ENCODE measurements at regions not wholly inside any gene's neighbourhood (a gene's known extent, or its start where the extent isn't known, plus 50 kb on each side); places are given as distances from the start of the nearest gene placed in this dataset.
"Not testable (repeated sequence)": the region's sequence is repeated elsewhere in the genome, so short reads cannot be mapped to it uniquely, and the experiment has no call there.

DNA sequence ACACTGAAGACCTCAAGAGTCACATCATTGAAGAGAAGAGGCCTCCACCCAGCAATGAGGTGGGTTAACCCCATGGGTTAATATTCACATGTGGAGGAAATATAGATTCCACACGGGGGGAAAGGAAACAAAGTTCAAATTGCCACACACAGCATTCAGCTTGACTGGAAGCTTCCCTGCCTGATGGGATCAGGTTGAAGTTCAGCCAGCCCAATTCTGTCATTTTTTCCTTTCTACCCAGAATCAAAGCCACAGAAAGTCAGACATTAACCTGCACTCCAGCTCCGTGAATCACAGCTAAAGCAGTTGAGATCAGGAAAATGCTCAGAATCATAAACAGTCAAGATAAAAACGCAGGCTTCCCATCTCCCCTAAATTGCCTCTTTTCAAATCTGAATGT lies 208.7 kb upstream of the OBI1 start:
- intact Hi-C loops (cut with DNase I) = no loop called here
- ATAC-seq (no peak), DNase-seq (no peak)
- 49 to 72% (median 64%) methylated on average over 3 of the region's 3 CpGs for WGBS, 3 donors
- Histone ChIP-seq H3K4me1 (no peaks in the 10 kb centered on the region), H3K36me3 (ENCODE audit: insufficient read depth in 1 of 2, low read depth in 1 of 2) (no peaks in the 10 kb centered on the region), H3K4me3 (no peak overlapping the region), H3K9me3 (no peaks in the 10 kb centered on the region), H3K27ac (no peak overlapping the region), H3K27me3 (ENCODE audit: insufficient read depth in 3 of 3, low read length in 2 of 3) (peaks cover 0 to 2% (median 0%) of the 10 kb centered on the region in 3 donors)
- TF ChIP-seq, protein P1, sequence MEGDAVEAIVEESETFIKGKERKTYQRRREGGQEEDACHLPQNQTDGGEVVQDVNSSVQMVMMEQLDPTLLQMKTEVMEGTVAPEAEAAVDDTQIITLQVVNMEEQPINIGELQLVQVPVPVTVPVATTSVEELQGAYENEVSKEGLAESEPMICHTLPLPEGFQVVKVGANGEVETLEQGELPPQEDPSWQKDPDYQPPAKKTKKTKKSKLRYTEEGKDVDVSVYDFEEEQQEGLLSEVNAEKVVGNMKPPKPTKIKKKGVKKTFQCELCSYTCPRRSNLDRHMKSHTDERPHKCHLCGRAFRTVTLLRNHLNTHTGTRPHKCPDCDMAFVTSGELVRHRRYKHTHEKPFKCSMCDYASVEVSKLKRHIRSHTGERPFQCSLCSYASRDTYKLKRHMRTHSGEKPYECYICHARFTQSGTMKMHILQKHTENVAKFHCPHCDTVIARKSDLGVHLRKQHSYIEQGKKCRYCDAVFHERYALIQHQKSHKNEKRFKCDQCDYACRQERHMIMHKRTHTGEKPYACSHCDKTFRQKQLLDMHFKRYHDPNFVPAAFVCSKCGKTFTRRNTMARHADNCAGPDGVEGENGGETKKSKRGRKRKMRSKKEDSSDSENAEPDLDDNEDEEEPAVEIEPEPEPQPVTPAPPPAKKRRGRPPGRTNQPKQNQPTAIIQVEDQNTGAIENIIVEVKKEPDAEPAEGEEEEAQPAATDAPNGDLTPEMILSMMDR (IDR thresholded peaks at IDR 0.05) = no peak

DNA sequence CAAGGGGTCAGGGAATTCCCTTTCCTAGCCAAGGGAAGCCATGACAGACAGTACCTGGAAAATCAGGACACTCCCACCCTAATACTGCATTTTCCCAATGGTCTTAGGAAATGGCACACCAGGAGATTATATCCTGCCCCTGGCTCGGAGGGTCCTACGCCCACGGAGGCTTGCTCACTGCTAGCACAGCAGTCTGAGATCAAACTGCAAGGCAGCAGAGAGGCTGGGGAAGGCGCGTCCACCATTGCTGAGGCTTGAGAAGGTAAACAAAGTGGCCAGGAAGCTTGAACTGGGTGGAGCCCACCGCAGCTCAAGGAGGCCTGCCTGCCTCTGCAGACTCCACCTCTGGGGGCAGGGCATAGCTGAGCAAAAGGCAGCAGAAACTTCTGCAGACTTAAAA lies 207.1 kb upstream of the OBI1 start:
- H3K4me3 ChIP-seq; H3K4me1 ChIP-seq; H3K9me3 ChIP-seq; H3K27me3 ChIP-seq (ENCODE audit: insufficient read depth in 3 of 3, low read length in 2 of 3); H3K36me3 ChIP-seq (ENCODE audit: insufficient read depth in 1 of 2, low read depth in 1 of 2); ATAC-seq; DNase-seq; H3K27ac ChIP-seq; intact Hi-C loops (cut with DNase I): not testable (repeated sequence)
- WGBS, 3 donors = 51 to 72% (median 55%) methylated on average over 6 of the region's 6 CpGs

DNA sequence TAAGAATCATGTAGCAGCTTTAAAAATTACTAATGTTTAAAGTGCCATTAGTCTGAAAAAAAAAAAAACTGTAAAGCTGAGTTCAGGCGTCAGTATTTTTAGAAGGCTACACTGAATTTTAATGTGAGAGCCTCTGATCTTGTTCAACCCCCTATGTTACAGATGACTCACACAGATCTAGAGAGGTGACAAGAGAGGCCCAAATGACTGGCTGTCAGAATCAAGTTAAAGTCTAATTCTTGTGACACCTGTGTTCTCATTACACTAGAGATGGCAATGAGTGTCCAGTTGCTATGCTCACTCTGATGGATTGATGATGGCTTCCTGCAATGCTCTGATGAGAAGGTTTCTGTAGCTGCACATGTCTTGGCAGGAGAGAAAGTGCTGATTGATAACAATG lies 203.5 kb upstream of the OBI1 start:
- Histone ChIP-seq H3K9me3 (no peaks in the 10 kb centered on the region), H3K27ac (no peak overlapping the region), H3K4me3 (no peak overlapping the region), H3K36me3 (ENCODE audit: insufficient read depth in 1 of 2, low read depth in 1 of 2) (no peaks in the 10 kb centered on the region), H3K27me3 (ENCODE audit: insufficient read depth in 3 of 3, low read length in 2 of 3) (no peaks in the 10 kb centered on the region), H3K4me1 (no peaks in the 10 kb centered on the region)
- 69 to 81% (median 70%) methylated on average over 1 of the region's 1 CpG for WGBS, 3 donors
- ATAC-seq (no peak), DNase-seq (no peak)
- TF ChIP-seq, protein P1 (IDR thresholded peaks at IDR 0.05) = no peak
- intact Hi-C loops (cut with DNase I) = no loop called here

DNA sequence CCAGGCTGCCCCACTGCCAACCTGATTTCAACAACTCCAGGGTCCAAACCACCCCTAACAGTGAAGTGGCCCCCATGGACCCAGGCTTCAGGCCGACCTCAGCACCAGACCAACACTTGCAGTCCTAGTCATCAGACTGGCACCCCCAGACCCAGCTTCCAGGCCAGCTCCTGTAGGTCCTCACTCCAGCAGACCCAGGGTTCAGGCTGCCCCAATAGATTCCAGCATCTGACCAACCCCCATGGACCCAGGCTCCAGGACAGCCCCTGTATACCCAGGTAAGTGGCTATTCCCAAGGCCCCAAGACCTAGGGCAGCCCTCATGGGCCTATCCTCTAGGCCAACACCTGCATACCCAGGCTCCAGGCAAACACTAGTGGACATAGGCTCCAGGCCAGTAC lies 193.8 kb upstream of the OBI1 start:
- intact Hi-C loops (cut with DNase I) = no loop called here
- WGBS, 3 donors = 88 to 91% (median 90%) methylated on average over 1 of the region's 1 CpG

DNA sequence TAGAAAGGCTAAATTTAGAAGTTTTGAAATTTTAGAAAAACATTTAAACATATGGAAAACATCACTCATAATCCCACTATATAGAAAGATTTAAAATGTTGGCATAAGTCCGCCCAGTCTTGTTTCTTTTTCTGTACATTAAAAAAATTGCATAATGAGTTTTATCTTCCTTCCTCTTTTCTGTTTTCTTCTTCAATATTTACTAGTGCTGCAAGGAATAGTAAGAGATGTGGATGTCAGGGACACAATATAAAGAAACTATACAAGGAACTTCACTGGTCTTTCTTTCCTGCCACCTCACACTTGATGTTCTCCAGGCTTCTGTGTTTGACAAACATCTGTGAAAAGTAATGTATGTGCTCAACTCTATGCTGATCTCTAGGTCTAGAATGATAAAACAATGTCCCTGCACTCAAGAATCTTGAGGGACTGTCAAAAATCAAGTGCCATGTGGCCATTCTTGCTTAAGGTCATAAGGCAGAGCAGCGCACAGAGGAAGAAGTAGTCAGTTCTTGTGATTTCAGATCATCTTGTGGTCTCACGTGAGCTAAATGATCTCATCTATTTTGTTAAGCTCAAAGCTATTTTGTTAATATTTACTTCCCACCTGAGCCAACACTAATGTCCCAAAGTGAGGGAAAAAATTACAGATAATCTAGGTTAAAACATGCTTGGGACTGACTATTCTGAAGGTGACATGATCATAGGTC lies 186.9 kb upstream of the OBI1 start:
- TF ChIP-seq, protein P1 (IDR thresholded peaks at IDR 0.05) = no peak
- ATAC-seq (no peak), DNase-seq (no peak)
- 69 to 75% (median 72%) methylated on average over 3 of the region's 3 CpGs for WGBS, 3 donors
- Histone ChIP-seq H3K27ac (no peak overlapping the region), H3K4me1 (no peaks in the 10 kb centered on the region), H3K27me3 (ENCODE audit: insufficient read depth in 3 of 3, low read length in 2 of 3) (no peaks in the 10 kb centered on the region), H3K9me3 (no peaks in the 10 kb centered on the region), H3K36me3 (ENCODE audit: insufficient read depth in 1 of 2, low read depth in 1 of 2) (no peaks in the 10 kb centered on the region), H3K4me3 (no peak overlapping the region)
- intact Hi-C loops (cut with DNase I) = no loop called here

More for the DNA sequence above, 193.8 kb upstream of the OBI1 start:
- TF ChIP-seq, protein P1 (IDR thresholded peaks at IDR 0.05) = no peak
- DNase-seq = no peak
- H3K9me3 ChIP-seq = no peaks in the 10 kb centered on the region
- no peaks in the 10 kb centered on the region for H3K4me1 ChIP-seq
- no peaks in the 10 kb centered on the region for H3K27me3 ChIP-seq (ENCODE audit: insufficient read depth in 3 of 3, low read length in 2 of 3)
- no peak overlapping the region for H3K27ac ChIP-seq
- no peaks in the 10 kb centered on the region for H3K36me3 ChIP-seq (ENCODE audit: insufficient read depth in 1 of 2, low read depth in 1 of 2)
- H3K4me3 ChIP-seq = no peak overlapping the region
- ATAC-seq = no peak
